ENCODE measurements at regions not wholly inside any gene's neighbourhood (a gene's known extent, or its start where the extent isn't known, plus 50 kb on each side); places are given as distances from the start of the nearest gene placed in this dataset.
"Not testable (repeated sequence)": the region's sequence is repeated elsewhere in the genome, so short reads cannot be mapped to it uniquely, and the experiment has no call there.

- no peak for FAIRE-seq
Observed at GRCh38 chr5:85173469-85173868, 788.8 kb upstream of the EDIL3 start.

GRCh38 chr5:85182344-85182743 is 797.7 kb upstream of the EDIL3 start:
- FAIRE-seq = no peak

DNA sequence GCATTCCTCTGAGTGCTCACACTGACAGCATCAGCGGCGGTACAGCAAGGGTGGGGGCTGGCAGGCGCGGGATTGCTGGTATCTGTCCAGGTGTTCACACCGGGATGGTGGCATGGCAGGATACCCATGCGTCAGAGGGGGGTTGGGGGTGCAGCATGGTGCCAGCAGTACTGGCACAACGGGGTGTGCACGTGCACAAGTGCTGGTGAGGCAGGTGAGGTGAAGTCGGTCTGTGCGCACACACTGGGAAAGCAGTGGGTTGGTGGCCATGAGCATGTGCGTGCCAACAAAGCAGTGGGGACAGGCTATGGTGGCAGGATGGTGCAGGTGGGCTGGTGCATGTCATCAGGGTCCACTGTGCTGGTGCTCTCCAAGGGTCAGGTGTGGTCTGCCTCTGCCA is 819.6 kb upstream of the EDIL3 start:
- no peak for FAIRE-seq

DNA sequence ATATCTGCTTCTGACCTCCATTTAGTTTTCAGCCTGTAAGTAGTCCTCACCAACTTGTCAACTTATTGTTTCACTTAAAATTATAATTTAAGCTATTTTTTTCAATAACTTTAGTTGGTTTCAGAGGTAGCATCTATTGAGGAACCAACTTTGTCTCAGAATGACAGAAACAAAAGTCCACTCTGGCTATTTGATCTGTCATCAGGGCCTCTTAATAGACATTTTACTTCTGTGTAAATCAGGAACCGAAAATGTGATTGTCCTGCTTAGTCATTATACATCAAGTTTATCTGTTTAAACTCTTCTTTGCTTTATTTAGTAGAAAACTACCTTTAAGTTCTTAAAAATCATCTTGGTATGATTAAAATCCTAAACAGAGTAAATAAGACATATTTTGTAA is 820.8 kb upstream of the EDIL3 start:
- no peak for FAIRE-seq

- no peak for FAIRE-seq
Observed at GRCh38 chr5:85225388-85225787, 840.7 kb upstream of the EDIL3 start.

- no peak for FAIRE-seq
Observed at GRCh38 chr5:85249204-85249603, 864.5 kb upstream of the EDIL3 start.

GRCh38 chr5:85263125-85263524 is 878.4 kb upstream of the EDIL3 start:
- no peak for FAIRE-seq

DNA sequence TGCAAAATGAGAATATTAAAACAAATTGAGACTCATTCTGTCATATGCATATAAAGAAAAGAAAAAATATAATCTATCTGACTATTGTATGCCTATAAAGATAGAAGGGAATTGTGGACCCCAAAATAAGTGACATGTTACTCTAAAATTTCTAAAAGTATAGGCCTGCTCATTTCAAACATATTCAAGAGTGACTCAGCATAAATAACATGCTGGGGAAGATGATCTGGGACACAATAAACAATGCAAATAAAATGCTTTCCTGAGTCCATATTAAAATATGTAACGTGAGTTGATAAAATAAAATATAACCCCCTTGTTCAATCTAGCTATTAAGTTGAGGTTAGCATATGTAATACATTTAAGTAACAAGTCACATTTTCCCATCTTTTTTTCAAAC is 882.0 kb upstream of the EDIL3 start:
- FAIRE-seq = no peak

DNA sequence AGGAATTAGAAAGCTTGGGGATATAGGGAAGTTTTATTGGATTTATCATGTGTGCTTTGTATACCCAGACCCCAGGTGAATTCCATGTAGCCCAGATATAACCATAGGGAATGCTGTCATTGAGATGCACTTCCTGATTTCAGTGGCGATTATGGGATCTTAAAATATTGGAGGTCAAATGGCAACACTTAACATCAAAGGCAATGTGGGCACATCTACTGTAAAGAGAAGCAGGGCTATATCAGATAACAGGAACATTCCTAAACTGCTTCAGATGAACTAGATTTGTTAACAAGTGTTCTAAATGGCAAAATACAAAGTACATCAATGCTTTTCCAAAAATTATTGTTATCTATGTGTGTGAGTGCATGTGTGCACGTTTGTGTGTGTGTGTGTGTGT is 883.5 kb upstream of the EDIL3 start:
- no peak for FAIRE-seq

DNA sequence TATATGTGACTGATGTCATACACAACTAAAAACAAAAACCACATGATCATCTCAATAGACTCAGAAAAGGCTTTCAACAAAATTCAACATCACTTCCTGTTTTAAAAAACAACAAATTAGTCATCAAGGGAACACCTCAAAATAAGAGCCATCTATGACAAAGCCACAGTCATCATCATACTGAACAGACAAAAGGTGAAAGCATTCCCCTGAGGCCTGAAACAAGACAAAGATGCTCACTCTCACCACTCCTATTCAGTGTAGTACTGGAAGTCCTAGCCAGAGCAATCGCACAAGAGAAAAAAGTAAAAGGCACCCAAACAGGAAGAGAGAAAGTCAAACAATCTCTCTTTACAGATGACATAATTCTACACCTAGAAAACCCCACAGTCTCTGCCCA is 893.5 kb upstream of the EDIL3 start:
- no peak for FAIRE-seq

DNA sequence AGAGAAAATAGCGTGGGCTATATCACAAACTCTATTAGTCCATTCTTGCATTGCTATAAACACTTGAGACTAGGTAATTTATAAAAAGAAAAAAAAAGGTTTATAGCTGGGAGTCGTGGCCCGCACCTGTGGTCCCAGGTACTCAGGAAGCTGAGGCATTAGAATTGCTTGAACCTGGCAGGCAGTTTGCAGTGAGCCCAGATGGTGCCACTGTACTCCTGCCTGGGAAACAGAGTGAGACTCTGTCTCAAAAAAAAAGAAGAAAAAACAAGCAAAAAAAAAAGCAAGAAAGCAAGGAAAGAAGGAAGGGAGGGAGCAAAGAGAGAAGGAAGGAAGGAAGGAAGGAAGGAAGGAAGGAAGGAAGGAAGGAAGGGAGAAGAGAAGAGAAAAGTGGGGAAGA is 904.2 kb upstream of the EDIL3 start:
- FAIRE-seq = no peak

- FAIRE-seq = peak; percentile 13
Observed at GRCh38 chr5:85293145-85293785, 908.6 kb upstream of the EDIL3 start.

- no peak for FAIRE-seq
Observed at GRCh38 chr5:85304524-85304923, 919.8 kb upstream of the EDIL3 start.

GRCh38 chr5:85305766-85306165 is 921.1 kb upstream of the EDIL3 start:
- FAIRE-seq = no peak

- FAIRE-seq = no peak
Observed at GRCh38 chr5:85311536-85311935, 926.9 kb upstream of the EDIL3 start.

GRCh38 chr5:85320495-85320894 is 935.8 kb upstream of the EDIL3 start:
- no peak for FAIRE-seq

DNA sequence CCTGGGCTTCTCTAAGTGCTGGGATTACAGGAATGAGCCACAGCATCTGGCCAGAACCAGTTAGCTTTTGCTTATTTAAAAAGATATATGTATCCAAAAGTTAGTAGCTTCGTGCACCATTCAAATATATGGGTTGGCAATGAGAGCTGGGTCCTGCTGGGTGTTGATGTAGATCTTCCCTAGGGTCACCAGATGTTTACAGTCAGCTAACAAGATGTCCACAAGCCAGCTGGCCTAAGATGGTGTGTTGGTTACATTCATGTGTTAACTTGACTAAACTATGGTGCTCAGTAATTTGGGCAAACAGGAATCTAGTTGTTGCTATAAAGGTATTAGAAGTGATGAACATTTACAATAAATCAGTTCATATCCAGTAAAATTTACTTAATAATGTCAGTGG is 948.6 kb upstream of the EDIL3 start:
- no peak for FAIRE-seq

DNA sequence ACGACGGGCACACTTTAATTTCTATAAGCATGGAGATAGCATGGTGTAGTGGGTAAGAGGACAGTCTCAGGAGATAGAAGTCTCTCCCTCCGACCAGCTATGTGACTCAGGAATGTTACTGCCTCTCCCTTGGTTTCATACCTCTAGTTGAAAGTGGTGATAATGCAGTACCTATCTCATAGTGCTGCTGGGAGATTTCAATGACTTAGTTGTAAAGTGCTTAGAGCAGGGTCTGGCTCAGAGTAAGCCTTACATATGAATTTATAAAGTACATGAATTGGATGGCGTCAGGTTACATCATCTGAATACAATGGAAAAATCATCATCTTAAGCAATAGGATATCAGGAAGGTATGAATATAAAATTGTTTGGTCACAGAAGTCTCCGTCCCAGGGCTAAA is 952.8 kb upstream of the EDIL3 start:
- FAIRE-seq = no peak

GRCh38 chr5:85340790-85341189 is 956.1 kb upstream of the EDIL3 start:
- no peak for FAIRE-seq

GRCh38 chr5:85345818-85346217 is 961.1 kb upstream of the EDIL3 start:
- FAIRE-seq = no peak

- no peak for FAIRE-seq
Observed at GRCh38 chr5:85357309-85357708, 972.6 kb upstream of the EDIL3 start.

DNA sequence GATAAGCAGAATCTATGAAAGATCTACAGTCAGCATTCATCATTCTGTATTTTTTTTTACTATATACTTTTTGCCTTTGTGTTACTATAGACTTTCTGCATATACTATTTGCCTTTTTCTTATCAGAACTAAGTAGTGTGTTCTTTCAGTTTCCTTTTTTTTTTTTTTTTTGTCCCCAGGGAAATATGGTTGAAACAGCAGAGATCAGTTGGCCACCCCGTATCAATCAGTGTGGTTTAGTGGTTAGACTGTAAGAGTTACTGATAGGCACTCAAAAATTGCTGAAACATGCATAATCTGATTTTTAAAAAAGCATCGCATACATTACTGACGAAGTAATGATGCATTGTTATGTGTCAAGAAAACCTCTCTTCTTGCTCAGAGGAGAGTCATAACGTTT is 990.8 kb upstream of the EDIL3 start:
- no peak for FAIRE-seq

DNA sequence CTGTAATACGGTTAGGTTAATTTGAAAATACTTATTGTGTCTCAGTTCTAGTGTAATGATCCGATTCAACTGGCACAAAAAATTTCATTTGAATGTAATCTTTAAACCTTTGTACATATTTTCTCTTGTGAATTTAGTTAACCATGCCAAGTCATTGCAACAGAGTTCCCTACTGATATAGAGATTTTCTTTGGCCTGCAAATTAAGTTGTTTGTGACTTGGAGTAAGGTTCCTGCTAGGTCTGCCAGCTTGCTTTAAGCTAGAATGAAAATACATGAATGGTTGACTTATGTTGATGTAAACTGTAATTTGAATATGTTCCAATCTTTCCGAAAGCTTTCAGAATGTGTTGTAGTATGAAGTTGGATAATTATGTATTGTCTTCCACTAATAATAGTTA is 1004.1 kb upstream of the EDIL3 start:
- no peak for FAIRE-seq

DNA sequence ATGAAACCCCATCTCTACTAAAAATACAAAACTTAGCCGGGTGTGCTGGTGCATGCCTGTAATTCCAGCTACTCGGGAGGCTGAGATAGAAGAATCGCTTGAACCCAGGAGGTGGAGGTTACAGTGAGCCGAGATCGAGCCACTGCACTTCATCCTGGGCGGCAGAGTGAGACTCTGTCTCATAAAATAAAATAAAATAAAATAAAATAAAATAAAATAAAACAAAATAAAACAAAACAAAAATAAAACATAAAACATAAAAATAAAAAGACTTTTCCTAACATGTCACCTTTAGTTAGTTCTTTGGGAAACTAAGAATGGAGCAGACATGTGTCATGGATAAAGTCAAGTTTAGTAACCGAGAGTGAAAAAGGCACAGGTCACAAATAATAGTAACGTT is 1007.6 kb upstream of the EDIL3 start:
- FAIRE-seq = not testable (repeated sequence)

DNA sequence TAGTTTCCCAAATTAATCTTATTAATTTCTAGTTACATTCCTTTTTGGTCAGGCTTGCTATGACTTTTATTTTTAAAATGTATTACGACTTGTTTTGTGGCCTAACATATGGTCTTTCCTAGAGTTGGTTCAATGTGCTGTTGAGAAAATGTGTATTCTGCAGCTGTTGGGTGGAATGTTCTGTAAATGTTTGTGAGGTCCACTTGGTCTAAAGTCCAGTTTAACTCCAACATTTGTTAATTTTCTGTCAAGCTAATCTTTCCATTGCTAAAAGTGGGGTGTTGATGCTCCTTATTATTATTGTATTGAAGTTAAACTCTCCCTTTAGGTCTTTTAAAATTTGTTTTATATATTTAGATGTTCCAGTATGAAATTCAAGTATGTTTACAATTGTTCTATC is 1010.8 kb upstream of the EDIL3 start:
- no peak for FAIRE-seq

DNA sequence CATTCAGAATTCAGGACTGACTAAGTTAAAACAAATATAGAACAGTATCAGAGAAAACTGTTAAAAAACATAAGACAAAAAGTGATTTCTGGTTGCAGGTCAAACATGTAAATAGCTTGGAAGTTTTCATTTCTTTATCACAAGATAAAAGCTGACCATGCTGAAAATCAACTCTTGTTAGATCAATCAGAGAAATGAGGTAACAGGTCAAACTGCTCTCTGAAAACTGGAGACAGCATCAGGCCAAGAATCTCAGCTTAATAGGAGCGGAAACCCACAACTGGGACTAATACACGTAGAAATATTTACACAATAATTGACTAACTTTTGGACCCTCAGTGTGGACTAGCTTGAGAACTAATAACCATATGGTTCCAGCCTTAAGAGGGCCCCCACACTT is 1012.8 kb upstream of the EDIL3 start:
- FAIRE-seq = no peak

All from islet of Langerhans (tissue), 1 donor.